B cell (primary cell): ENCODE measurements at regions not wholly inside any gene's neighbourhood (a gene's known extent, or its start where the extent isn't known, plus 50 kb on each side); places are given as distances from the start of the nearest gene placed in this dataset.

Source experiments
- ATAC-seq: fragments of 200-7000 bp; cut with Tn5 transposase; one replicate; pipeline ENCODE4 v1.10.0; 2021; ENCODE audit warnings: low read depth, mild to moderate bottlenecking, moderate number of reproducible peaks, moderate library complexity
- CTCF ChIA-PET: fragments of 350-600 bp; sonication (Branson Sonifier 250); formaldehyde crosslinking; loops from one replicate; lab custom pipeline; 2021; ENCODE audit warnings: antibody characterized with exemption, inconsistent platforms; lab: Charles Lee
- POLR2A ChIA-PET: fragments of 350-600 bp; sonication (Branson Sonifier 250); formaldehyde crosslinking; loops from one replicate; lab custom pipeline; 2021; ENCODE audit warnings: antibody characterized with exemption; lab: Charles Lee
- DNase-seq: peaks from one replicate; pipeline ENCODE4 v3.0.0; 2013
- H2AFZ ChIP-seq: 2 replicates; pipeline ENCODE4 v1.6.1; 2012; ENCODE audit warnings: mild to moderate bottlenecking, low read depth, low read length; ENCODE audit not compliant: insufficient read depth, poor library complexity, severe bottlenecking
- H3K27ac ChIP-seq, 2 donors: 1 replicate in 1 of 2; 2 replicates in 1 of 2; pipeline ENCODE4 v1.5.1; 2012 to 2013; ENCODE audit warnings: low read length in 2 of 2, mild to moderate bottlenecking in 2 of 2, moderate library complexity in 1 of 2
- H3K27me3 ChIP-seq, 4 experiments: fragments of 200-600 bp in 1 of 4; sonication (generic) in 1 of 4; replicated peaks in 1 of 4; 1 replicate in 2 of 4; 2 replicates in 2 of 4; pipeline versions ENCODE4 v1.6.1 to v1.7.0; 2013 to 2016; ENCODE audit warnings: low read length in 3 of 4, mild to moderate bottlenecking in 2 of 4, mixed read lengths in 1 of 4, moderate library complexity in 1 of 4; ENCODE audit not compliant: insufficient read depth in 4 of 4, control insufficient read depth in 3 of 4; ENCODE audit errors: control extremely low read depth in 1 of 4
- H3K36me3 ChIP-seq, 2 experiments: replicated peaks in 1 of 2; 1 replicate in 1 of 2; 2 replicates in 1 of 2; pipeline versions ENCODE4 v1.6.1 to v1.7.1; 2013; ENCODE audit warnings: low read length in 1 of 2; ENCODE audit not compliant: insufficient read depth in 2 of 2, control insufficient read depth in 1 of 2; ENCODE audit errors: control extremely low read depth in 1 of 2, extremely low read depth in 1 of 2
- H3K4me1 ChIP-seq, 2 donors: fragments of 200-600 bp in 1 of 2; sonication (generic) in 1 of 2; 1 replicate in 1 of 2; 2 replicates in 1 of 2; pipeline versions ENCODE4 v1.5.1 to v1.6.1; 2013 to 2017; ENCODE audit warnings: low read length in 2 of 2; ENCODE audit not compliant: control insufficient read depth in 2 of 2, insufficient read depth in 2 of 2
- H3K4me2 ChIP-seq: replicated peaks from 2 replicates; pipeline ENCODE3; 2012; ENCODE audit warnings: mild to moderate bottlenecking, low read depth, low read length; ENCODE audit not compliant: poor library complexity, severe bottlenecking
- H3K4me3 ChIP-seq, 5 experiments: fragments of 200-600 bp in 1 of 5; sonication (generic) in 1 of 5; 1 replicate in 3 of 5; 2 replicates in 2 of 5; pipeline versions ENCODE4 v1.5.1 to v1.7.0; 2011 to 2016; ENCODE audit warnings: low read length in 4 of 5, mild to moderate bottlenecking in 4 of 5, low read depth in 2 of 5, control low read depth in 1 of 5, moderate library complexity in 1 of 5; ENCODE audit not compliant: insufficient read depth in 1 of 5; ENCODE audit errors: control extremely low read depth in 1 of 5, extremely low read depth in 1 of 5
- H3K79me2 ChIP-seq: fragments of 200-600 bp; sonication (generic); one replicate; pipeline ENCODE4 v1.6.0; 2016; ENCODE audit warnings: low read length; ENCODE audit not compliant: control insufficient read depth, insufficient read depth
- H3K9ac ChIP-seq: fragments of 200-600 bp; sonication (generic); 2 replicates; pipeline ENCODE4 v1.6.1; 2017; ENCODE audit warnings: mild to moderate bottlenecking, low read length, moderate library complexity
- H3K9me3 ChIP-seq, 3 donors: one replicate each; pipeline versions ENCODE4 v1.6.1 to v1.7.1; 2013; ENCODE audit warnings: low read length in 2 of 3; ENCODE audit not compliant: control insufficient read depth in 2 of 3, insufficient read depth in 1 of 3; ENCODE audit errors: control extremely low read depth in 1 of 3
- H4K20me1 ChIP-seq: 2 replicates; pipeline ENCODE4 v1.6.0; 2012; ENCODE audit warnings: mild to moderate bottlenecking, low read length; ENCODE audit not compliant: insufficient read depth, control insufficient read depth, poor library complexity, severe bottlenecking
- H3K27ac Mint-ChIP-seq: one replicate; pipeline ENCODE4 v1.8.0; 2021; ENCODE audit warnings: mixed read lengths
- H3K27me3 Mint-ChIP-seq: one replicate; pipeline ENCODE4 v1.8.0; 2021; ENCODE audit warnings: mixed read lengths
- H3K4me1 Mint-ChIP-seq: one replicate; pipeline ENCODE4 v1.8.0; 2021; ENCODE audit warnings: mixed read lengths
- H3K4me3 Mint-ChIP-seq: one replicate; pipeline ENCODE4 v1.8.0; 2021; ENCODE audit warnings: mixed read lengths
- H3K9me3 Mint-ChIP-seq: one replicate; pipeline ENCODE4 v1.8.0; 2022; ENCODE audit warnings: mixed read lengths; ENCODE audit not compliant: insufficient read depth
- EZH2 ChIP-seq: IDR thresholded peaks from 2 replicates; pipeline ENCODE4 v1.6.1; 2012; ENCODE audit warnings: borderline replicate concordance, low read depth, mild to moderate bottlenecking, moderate library complexity, low read length; ENCODE audit not compliant: insufficient read depth, poor library complexity, severe bottlenecking
- WGBS: methylation state at CpG from one replicate; pipeline ENCODE4 v1.1.5; 2013; ENCODE audit warnings: missing lambda C conversion rate; ENCODE audit not compliant: insufficient coverage; 5-methylcytosine and 5-hydroxymethylcytosine counted together
- intact Hi-C: fragments of 100-400 bp; cut with micrococcal nuclease; formaldehyde crosslinking; loops from one replicate; pipeline ENCODE4 v1.10.0; 2022
- TF ChIP-seq, protein P1 (sequence below): fragments of 200-600 bp; IDR thresholded peaks from one replicate; pipeline ENCODE4 v1.8.0; 2022; ENCODE audit warnings: antibody characterized with exemption, mild to moderate bottlenecking

DNA sequence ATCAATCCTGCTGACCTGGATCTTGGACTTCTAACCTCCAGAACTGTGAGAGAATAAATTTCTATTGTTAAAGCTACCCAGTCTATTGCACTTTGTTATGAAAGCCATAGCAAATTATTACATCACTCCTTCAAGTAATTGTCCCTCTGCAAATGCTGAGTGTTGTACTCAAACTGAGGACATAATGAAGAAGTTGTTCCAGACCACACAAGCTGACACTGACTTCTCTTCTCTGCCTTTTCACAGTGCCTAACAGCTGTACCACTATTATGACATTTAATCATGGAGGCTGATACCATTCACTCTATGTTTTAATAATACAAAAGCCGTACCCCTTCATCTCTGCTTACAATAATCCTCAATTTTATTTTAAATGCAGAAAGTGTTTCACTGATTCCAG, 424.1 kb upstream of the PIK3C3 start:
- POLR2A ChIA-PET = no interaction called here

DNA sequence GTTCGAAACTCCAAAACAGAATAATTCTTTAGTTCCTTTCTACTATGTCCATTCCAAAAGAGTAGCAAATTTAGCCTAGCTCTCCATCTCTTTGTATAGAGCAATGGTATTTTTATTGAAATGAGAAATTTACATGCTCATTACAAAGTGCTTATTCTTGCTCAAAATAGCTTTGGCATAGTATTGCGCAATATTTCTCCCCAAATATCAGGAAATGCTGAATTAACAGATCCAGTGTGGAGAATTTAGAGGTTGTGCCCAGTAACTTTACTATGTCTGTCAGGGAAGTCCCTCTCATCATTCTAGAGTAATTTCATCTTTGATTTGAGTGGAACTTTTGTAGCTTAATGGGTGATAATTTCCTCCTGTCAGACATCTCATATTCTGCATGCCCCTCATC, 425.9 kb upstream of the PIK3C3 start:
- no peak overlapping the region for H3K27ac Mint-ChIP-seq
- intact Hi-C loops = no loop called here
- H3K36me3 ChIP-seq = no peaks in the 10 kb centered on the region
- H3K27ac ChIP-seq = no peak overlapping the region
- no peaks in the 10 kb centered on the region for H3K9me3 ChIP-seq
- H3K27me3 ChIP-seq = no peaks in the 10 kb centered on the region
- H2AFZ ChIP-seq = no peak overlapping the region
- no peak overlapping the region for H3K4me3 Mint-ChIP-seq
- no peak overlapping the region for H3K4me3 ChIP-seq
- H3K4me1 ChIP-seq = no peaks in the 10 kb centered on the region
- TF ChIP-seq EZH2 = no peak
- TF ChIP-seq, protein P1, sequence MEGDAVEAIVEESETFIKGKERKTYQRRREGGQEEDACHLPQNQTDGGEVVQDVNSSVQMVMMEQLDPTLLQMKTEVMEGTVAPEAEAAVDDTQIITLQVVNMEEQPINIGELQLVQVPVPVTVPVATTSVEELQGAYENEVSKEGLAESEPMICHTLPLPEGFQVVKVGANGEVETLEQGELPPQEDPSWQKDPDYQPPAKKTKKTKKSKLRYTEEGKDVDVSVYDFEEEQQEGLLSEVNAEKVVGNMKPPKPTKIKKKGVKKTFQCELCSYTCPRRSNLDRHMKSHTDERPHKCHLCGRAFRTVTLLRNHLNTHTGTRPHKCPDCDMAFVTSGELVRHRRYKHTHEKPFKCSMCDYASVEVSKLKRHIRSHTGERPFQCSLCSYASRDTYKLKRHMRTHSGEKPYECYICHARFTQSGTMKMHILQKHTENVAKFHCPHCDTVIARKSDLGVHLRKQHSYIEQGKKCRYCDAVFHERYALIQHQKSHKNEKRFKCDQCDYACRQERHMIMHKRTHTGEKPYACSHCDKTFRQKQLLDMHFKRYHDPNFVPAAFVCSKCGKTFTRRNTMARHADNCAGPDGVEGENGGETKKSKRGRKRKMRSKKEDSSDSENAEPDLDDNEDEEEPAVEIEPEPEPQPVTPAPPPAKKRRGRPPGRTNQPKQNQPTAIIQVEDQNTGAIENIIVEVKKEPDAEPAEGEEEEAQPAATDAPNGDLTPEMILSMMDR = no peak
- ATAC-seq = no peak
- no peaks in the 10 kb centered on the region for H3K27me3 Mint-ChIP-seq
- no peak overlapping the region for H3K4me2 ChIP-seq
- H3K9ac ChIP-seq = no peak overlapping the region
- WGBS = no CpG with 5 or more reads among the region's 2 CpGs
- H3K79me2 ChIP-seq = no peaks in the 10 kb centered on the region
- peaks cover 2% of the 10 kb centered on the region for H3K9me3 Mint-ChIP-seq
- no peaks in the 10 kb centered on the region for H3K4me1 Mint-ChIP-seq
- POLR2A ChIA-PET = no interaction called here
- CTCF ChIA-PET = no interaction called here
- no peaks in the 10 kb centered on the region for H4K20me1 ChIP-seq
- DNase-seq = no peak

More for the DNA sequence above, 424.1 kb upstream of the PIK3C3 start:
- Histone ChIP-seq H3K27ac (no peak overlapping the region), H2AFZ (no peak overlapping the region), H4K20me1 (no peaks in the 10 kb centered on the region), H3K9me3 (no peaks in the 10 kb centered on the region), H3K9ac (no peak overlapping the region), H3K36me3 (no peaks in the 10 kb centered on the region), H3K4me2 (no peak overlapping the region), H3K27me3 (no peaks in the 10 kb centered on the region), H3K79me2 (no peaks in the 10 kb centered on the region), H3K4me3 (no peak overlapping the region), H3K4me1 (no peaks in the 10 kb centered on the region)
- Mint-ChIP-seq H3K4me3 (no peak overlapping the region), H3K27ac (no peak overlapping the region), H3K4me1 (no peaks in the 10 kb centered on the region), H3K9me3 (peaks cover 2% of the 10 kb centered on the region), H3K27me3 (no peaks in the 10 kb centered on the region)
- ATAC-seq (no peak), DNase-seq (no peak)
- TF ChIP-seq EZH2 = no peak
- TF ChIP-seq, protein P1 = no peak
- CTCF ChIA-PET = no interaction called here
- WGBS = no CpG with 5 or more reads among the region's 1 CpG
- intact Hi-C loops = no loop called here
